A673 (cell line): ENCODE measurements at regions not wholly inside any gene's neighbourhood (a gene's known extent, or its start where the extent isn't known, plus 50 kb on each side); places are given as distances from the start of the nearest gene placed in this dataset.

Experiments
- CTCF ChIP-seq: fragments of 300-800, 200-600 bp; sonication (generic); conservative IDR thresholded peaks from 2 replicates; pipeline ENCODE4 v1.5.1; 2017; ENCODE audit warnings: low read depth, mild to moderate bottlenecking, antibody characterized with exemption, low read length, moderate library complexity, mixed read lengths
- EZH2 ChIP-seq: fragments of 200-600 bp; sonication (generic); IDR thresholded peaks from 2 replicates; pipeline ENCODE4 v1.6.1; 2017; ENCODE audit warnings: borderline replicate concordance, low read depth, mild to moderate bottlenecking, mixed read lengths, antibody characterized with exemption, low read length; ENCODE audit not compliant: poor library complexity, severe bottlenecking

GRCh38 chr2:114022360-114023085, 132.6 kb downstream of the ACTR3 start:
- TF ChIP-seq CTCF (no peak), EZH2 (no peak)
